ENCODE measurements at regions not wholly inside any gene's neighbourhood (a gene's known extent, or its start where the extent isn't known, plus 50 kb on each side); places are given as distances from the start of the nearest gene placed in this dataset.

- Mint-ChIP-seq H3K36me3 (ENCODE audit: low read depth, unreplicated experiment) (no peaks in the 10 kb centered on the region), H3K27ac (ENCODE audit: unreplicated experiment) (no peak overlapping the region), H3K27me3 (ENCODE audit: low read depth, unreplicated experiment) (no peaks in the 10 kb centered on the region), H3K4me3 (ENCODE audit: unreplicated experiment) (no peak overlapping the region), H3K9me3 (ENCODE audit: unreplicated experiment) (no peaks in the 10 kb centered on the region), H3K4me1 (ENCODE audit: low read depth, unreplicated experiment) (no peaks in the 10 kb centered on the region)
- H3K4me1 ChIP-seq (ENCODE audit: insufficient read depth, low read length) = no peaks in the 10 kb centered on the region
- no peak overlapping the region for H3K4me3 ChIP-seq (ENCODE audit: insufficient read depth, low read depth, low read length)
- no peaks in the 10 kb centered on the region for H3K79me2 ChIP-seq (ENCODE audit: insufficient read depth, low read length)
- H3K27me3 ChIP-seq (ENCODE audit: insufficient read depth, low read length) = no peaks in the 10 kb centered on the region
- no peak overlapping the region for H3K9ac ChIP-seq (ENCODE audit: low read length)
- no peak overlapping the region for H3K27ac ChIP-seq (ENCODE audit: low read depth, low read length)
- no peaks in the 10 kb centered on the region for H4K20me1 ChIP-seq (ENCODE audit: insufficient read depth, low read length)
- FAIRE-seq = no peak
- no peak for DNase-seq (ENCODE audit: low read depth)
- no peaks in the 10 kb centered on the region for H3K36me3 ChIP-seq (ENCODE audit: insufficient read depth, low read length)
- no peaks in the 10 kb centered on the region for H3K9me3 ChIP-seq (ENCODE audit: insufficient read depth, low read depth, low read length)
- H3K4me2 ChIP-seq (ENCODE audit: low read length) = no peak overlapping the region
- H2AFZ ChIP-seq (ENCODE audit: low read depth, low read length) = no peak overlapping the region
- TF ChIP-seq EZH2 (IDR thresholded peaks at IDR 0.05; ENCODE audit: insufficient read depth, low read length) = no peak
- TF ChIP-seq CTCF (IDR thresholded peaks at IDR 0.05; ENCODE audit: insufficient read depth, low read depth, low read length) = no peak
These were observed 195.9 kb downstream of the SEMA6A start for GRCh38 chr5:116378777-116379121.

GRCh38 chr5:116378007-116378776 is 196.4 kb downstream of the SEMA6A start:
- H3K9me3 ChIP-seq (ENCODE audit: insufficient read depth, low read depth, low read length) = no peaks in the 10 kb centered on the region
- no peaks in the 10 kb centered on the region for H4K20me1 ChIP-seq (ENCODE audit: insufficient read depth, low read length)
- no peak for FAIRE-seq
- H3K9ac ChIP-seq (ENCODE audit: low read length) = no peak overlapping the region
- Mint-ChIP-seq H3K9me3 (ENCODE audit: unreplicated experiment) (no peaks in the 10 kb centered on the region), H3K27me3 (ENCODE audit: low read depth, unreplicated experiment) (no peaks in the 10 kb centered on the region), H3K27ac (ENCODE audit: unreplicated experiment) (no peak overlapping the region), H3K4me1 (ENCODE audit: low read depth, unreplicated experiment) (no peaks in the 10 kb centered on the region), H3K4me3 (ENCODE audit: unreplicated experiment) (no peak overlapping the region), H3K36me3 (ENCODE audit: low read depth, unreplicated experiment) (no peaks in the 10 kb centered on the region)
- H3K4me2 ChIP-seq (ENCODE audit: low read length) = no peak overlapping the region
- H2AFZ ChIP-seq (ENCODE audit: low read depth, low read length) = no peak overlapping the region
- no peaks in the 10 kb centered on the region for H3K27me3 ChIP-seq (ENCODE audit: insufficient read depth, low read length)
- H3K27ac ChIP-seq (ENCODE audit: low read depth, low read length) = no peak overlapping the region
- no peak overlapping the region for H3K4me3 ChIP-seq (ENCODE audit: insufficient read depth, low read depth, low read length)
- H3K4me1 ChIP-seq (ENCODE audit: insufficient read depth, low read length) = no peaks in the 10 kb centered on the region
- TF ChIP-seq CTCF (IDR thresholded peaks at IDR 0.05; ENCODE audit: insufficient read depth, low read depth, low read length) (no peak), EZH2 (IDR thresholded peaks at IDR 0.05; ENCODE audit: insufficient read depth, low read length) (no peak)
- no peaks in the 10 kb centered on the region for H3K36me3 ChIP-seq (ENCODE audit: insufficient read depth, low read length)
- DNase-seq (ENCODE audit: low read depth) = no peak
- H3K79me2 ChIP-seq (ENCODE audit: insufficient read depth, low read length) = no peaks in the 10 kb centered on the region

- Histone ChIP-seq H3K4me1 (ENCODE audit: insufficient read depth, low read length) (no peaks in the 10 kb centered on the region), H2AFZ (ENCODE audit: low read depth, low read length) (no peak overlapping the region), H3K9me3 (ENCODE audit: insufficient read depth, low read depth, low read length) (no peaks in the 10 kb centered on the region), H3K27me3 (ENCODE audit: insufficient read depth, low read length) (no peaks in the 10 kb centered on the region), H3K27ac (ENCODE audit: low read depth, low read length) (no peak overlapping the region), H3K4me2 (ENCODE audit: low read length) (no peak overlapping the region), H3K4me3 (ENCODE audit: insufficient read depth, low read depth, low read length) (no peak overlapping the region), H3K9ac (ENCODE audit: low read length) (no peak overlapping the region), H3K36me3 (ENCODE audit: insufficient read depth, low read length) (no peaks in the 10 kb centered on the region), H4K20me1 (ENCODE audit: insufficient read depth, low read length) (no peaks in the 10 kb centered on the region), H3K79me2 (ENCODE audit: insufficient read depth, low read length) (no peaks in the 10 kb centered on the region)
- H3K4me3 Mint-ChIP-seq (ENCODE audit: unreplicated experiment) = no peak overlapping the region
- FAIRE-seq (no peak), DNase-seq (ENCODE audit: low read depth) (no peak)
- no peaks in the 10 kb centered on the region for H3K27me3 Mint-ChIP-seq (ENCODE audit: low read depth, unreplicated experiment)
- no peaks in the 10 kb centered on the region for H3K4me1 Mint-ChIP-seq (ENCODE audit: low read depth, unreplicated experiment)
- no peak overlapping the region for H3K27ac Mint-ChIP-seq (ENCODE audit: unreplicated experiment)
- H3K36me3 Mint-ChIP-seq (ENCODE audit: low read depth, unreplicated experiment) = no peaks in the 10 kb centered on the region
- TF ChIP-seq EZH2 (IDR thresholded peaks at IDR 0.05; ENCODE audit: insufficient read depth, low read length) = no peak
- H3K9me3 Mint-ChIP-seq (ENCODE audit: unreplicated experiment) = no peaks in the 10 kb centered on the region
These were observed 197.2 kb downstream of the SEMA6A start for GRCh38 chr5:116377276-116378006.

Measured in astrocyte (in vitro differentiated cells and primary cell).